Body of pancreas (tissue), 4 donors: ENCODE measurements at regions not wholly inside any gene's neighbourhood (a gene's known extent, or its start where the extent isn't known, plus 50 kb on each side); places are given as distances from the start of the nearest gene placed in this dataset.
"Not testable (repeated sequence)": the region's sequence is repeated elsewhere in the genome, so short reads cannot be mapped to it uniquely, and the experiment has no call there.

Experiments
- ATAC-seq: fragments of 150-250 bp; one replicate; pipeline ENCODE4 v1.9.1; 2016
- DNase-seq, 4 donors: peaks; one replicate each; pipeline ENCODE4 v3.0.0-alpha.2; 2019
- H3K27ac ChIP-seq, 4 donors: fragments of 200-600 bp; sonication (generic); 1 replicate in 3 of 4; 2 replicates in 1 of 4; pipeline versions ENCODE4 v1.5.1 to v1.6.1; 2016 to 2019; ENCODE audit warnings: mild to moderate bottlenecking in 1 of 4, mixed read lengths in 1 of 4, moderate library complexity in 1 of 4
- H3K27me3 ChIP-seq, 2 donors: fragments of 200-600 bp; sonication (generic); one replicate each; pipeline ENCODE4 v1.6.0; 2016; ENCODE audit warnings: mild to moderate bottlenecking in 1 of 2
- H3K36me3 ChIP-seq, 2 donors: fragments of 200-600 bp; sonication (generic); replicated peaks in 1 of 2; 2 replicates each; pipeline ENCODE4 v1.5.1; 2016; ENCODE audit warnings: low read depth in 2 of 2; ENCODE audit not compliant: insufficient read depth in 1 of 2
- H3K4me1 ChIP-seq: fragments of 200-600 bp; sonication (generic); one replicate; pipeline ENCODE4 v1.6.0; 2016
- H3K4me3 ChIP-seq, 2 donors: fragments of 200-600 bp; sonication (generic); 1 replicate in 1 of 2; 2 replicates in 1 of 2; pipeline ENCODE4 v1.5.1; 2016 to 2019
- H3K9me3 ChIP-seq, 3 donors: fragments of 200-600 bp; sonication (generic); 1 replicate in 2 of 3; 2 replicates in 1 of 3; pipeline ENCODE4 v1.5.1; 2016
- POLR2A ChIP-seq, 3 donors: fragments of 450-650 bp; IDR thresholded peaks; one replicate each; pipeline ENCODE4 v1.6.1; 2016; ENCODE audit warnings: antibody characterized with exemption in 3 of 3, mild to moderate bottlenecking in 2 of 3
- WGBS, 2 donors: methylation state at CpG; one replicate each; pipeline ENCODE4 v1.1.5; 2017; 5-methylcytosine and 5-hydroxymethylcytosine counted together
- intact Hi-C: fragments of 100-400 bp; cut with DNase I; formaldehyde crosslinking; loops from one replicate; pipeline ENCODE4 v1.15.1; 2023
- TF ChIP-seq, protein P1 (sequence below), 7 experiments: fragments of 450-650 bp in 4 of 7; fragments of 200-600 bp in 3 of 7; sonication (generic) in 3 of 7; IDR thresholded peaks; one replicate each; pipeline ENCODE4 v1.5.1; 2016 to 2019; ENCODE audit warnings: antibody characterized with exemption in 7 of 7

DNA sequence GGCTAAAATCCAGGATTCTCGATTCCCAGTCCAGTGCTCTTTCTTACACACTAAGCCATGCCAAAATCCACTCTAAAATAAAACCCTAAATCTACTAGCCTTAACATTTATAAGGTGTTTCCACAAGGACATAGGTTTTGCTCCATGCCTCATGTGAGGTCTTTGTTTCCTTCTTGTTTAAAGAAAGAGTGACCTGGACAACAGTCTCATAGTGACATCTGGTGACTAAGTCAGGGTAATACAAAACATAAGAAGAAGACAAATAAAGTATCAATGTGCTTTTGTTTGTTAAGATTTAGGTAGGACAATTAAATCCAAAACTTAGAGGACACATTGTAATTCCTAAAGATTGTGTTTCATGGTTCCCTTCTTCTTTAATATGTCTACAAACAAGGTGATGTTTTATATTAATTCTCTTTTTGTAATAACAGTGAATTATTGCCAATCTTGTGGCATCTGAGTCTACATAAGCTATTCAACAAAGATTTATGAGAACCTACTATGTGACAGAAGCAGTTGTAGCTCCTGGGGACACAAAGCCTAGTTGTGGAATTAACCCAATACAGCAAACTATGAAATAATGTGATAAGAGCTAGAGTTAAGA lies 93.0 kb upstream of the TRIM77 start:
- H3K4me1 ChIP-seq, H3K27ac ChIP-seq, H3K27me3 ChIP-seq, intact Hi-C loops, H3K9me3 ChIP-seq, H3K36me3 ChIP-seq, H3K4me3 ChIP-seq: not testable (repeated sequence)
- DNase-seq, result peak in 1 of 4 donors; percentile 2
- WGBS, 2 donors, result 0 to 13% methylated on average over 1 of the region's 1 CpG
- peak; percentile 63 for ATAC-seq
- TF ChIP-seq, protein P1, sequence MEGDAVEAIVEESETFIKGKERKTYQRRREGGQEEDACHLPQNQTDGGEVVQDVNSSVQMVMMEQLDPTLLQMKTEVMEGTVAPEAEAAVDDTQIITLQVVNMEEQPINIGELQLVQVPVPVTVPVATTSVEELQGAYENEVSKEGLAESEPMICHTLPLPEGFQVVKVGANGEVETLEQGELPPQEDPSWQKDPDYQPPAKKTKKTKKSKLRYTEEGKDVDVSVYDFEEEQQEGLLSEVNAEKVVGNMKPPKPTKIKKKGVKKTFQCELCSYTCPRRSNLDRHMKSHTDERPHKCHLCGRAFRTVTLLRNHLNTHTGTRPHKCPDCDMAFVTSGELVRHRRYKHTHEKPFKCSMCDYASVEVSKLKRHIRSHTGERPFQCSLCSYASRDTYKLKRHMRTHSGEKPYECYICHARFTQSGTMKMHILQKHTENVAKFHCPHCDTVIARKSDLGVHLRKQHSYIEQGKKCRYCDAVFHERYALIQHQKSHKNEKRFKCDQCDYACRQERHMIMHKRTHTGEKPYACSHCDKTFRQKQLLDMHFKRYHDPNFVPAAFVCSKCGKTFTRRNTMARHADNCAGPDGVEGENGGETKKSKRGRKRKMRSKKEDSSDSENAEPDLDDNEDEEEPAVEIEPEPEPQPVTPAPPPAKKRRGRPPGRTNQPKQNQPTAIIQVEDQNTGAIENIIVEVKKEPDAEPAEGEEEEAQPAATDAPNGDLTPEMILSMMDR (IDR thresholded peaks at IDR 0.05), result peak in 6 of 7 experiments; percentile 22 to 65 (median 62)

DNA sequence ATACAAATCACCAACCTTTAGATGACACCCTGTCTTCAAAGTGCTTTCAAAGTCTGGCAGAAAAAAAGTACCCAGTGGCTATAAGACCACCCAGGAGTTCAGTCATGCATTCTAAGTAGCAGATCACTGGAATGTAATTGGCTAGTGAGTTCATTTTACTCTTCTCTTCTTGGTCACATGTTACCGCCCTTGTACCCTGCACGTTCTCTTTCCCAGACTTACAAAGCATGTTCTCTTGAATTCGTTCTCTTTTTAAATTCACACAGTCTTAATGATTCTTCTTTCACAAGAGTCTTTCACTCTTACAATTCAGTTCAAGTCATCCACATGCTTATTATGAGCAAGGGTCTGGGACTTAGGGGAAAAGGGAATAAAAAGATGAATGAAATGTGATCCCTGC lies 89.4 kb upstream of the TRIM77 start:
- H3K4me1 ChIP-seq, intact Hi-C loops, H3K27me3 ChIP-seq, H3K27ac ChIP-seq, DNase-seq, H3K4me3 ChIP-seq, H3K9me3 ChIP-seq, ATAC-seq, H3K36me3 ChIP-seq: not testable (repeated sequence)
- 65 to 70% methylated on average over 3 of the region's 3 CpGs for WGBS, 2 donors

DNA sequence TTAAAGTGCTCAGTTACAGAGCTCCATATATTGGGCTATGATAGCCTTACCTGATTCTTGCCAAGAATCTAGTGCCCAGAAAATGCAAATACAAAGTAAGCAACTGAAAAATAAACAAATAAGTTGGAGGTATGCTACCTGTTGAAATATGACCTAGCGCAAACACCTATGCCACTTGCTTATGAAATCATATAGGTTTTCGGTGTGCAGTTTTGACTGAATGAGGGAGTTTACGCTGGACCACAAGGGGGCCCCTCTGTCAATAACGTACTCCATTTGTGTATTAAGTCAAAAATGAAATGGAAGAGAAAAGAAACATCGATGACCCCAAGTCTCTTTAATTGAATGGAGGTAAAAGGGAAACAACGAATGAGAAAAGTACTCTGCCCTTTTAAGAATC lies 84.9 kb upstream of the TRIM77 start:
- Histone ChIP-seq H3K9me3 (no peaks in the 10 kb centered on the region), H3K4me3 (no peak overlapping the region), H3K4me1 (no peaks in the 10 kb centered on the region), H3K27ac (no peak overlapping the region), H3K27me3 (no peaks in the 10 kb centered on the region), H3K36me3 (no peaks in the 10 kb centered on the region)
- ATAC-seq, result no peak
- intact Hi-C loops, result no loop called here
- 68 to 80% methylated on average over 6 of the region's 6 CpGs for WGBS, 2 donors
- TF ChIP-seq POLR2A (IDR thresholded peaks at IDR 0.05), result no peak
- TF ChIP-seq, protein P1 (IDR thresholded peaks at IDR 0.05), result no peak
- DNase-seq, result no peak

DNA sequence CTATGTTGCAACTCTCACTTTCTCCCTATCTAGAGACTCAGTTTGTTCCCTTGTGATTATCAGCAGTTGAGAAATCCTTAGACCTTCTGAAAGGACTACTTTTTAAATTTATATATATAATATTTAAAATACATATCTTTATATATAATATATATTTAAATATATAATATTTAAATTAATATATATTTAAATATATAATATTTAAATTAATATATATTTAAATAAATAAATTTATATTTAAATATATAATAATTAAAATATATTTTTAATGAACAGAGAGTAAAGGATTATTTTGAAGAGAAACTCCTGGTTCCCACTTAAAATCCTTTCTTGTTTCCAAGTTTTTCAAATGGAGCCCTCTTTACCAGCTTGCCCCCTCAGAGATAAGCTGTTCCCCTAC lies 83.7 kb upstream of the TRIM77 start:
- DNase-seq (no peak), ATAC-seq (no peak)
- Histone ChIP-seq H3K27me3 (no peaks in the 10 kb centered on the region), H3K4me1 (no peaks in the 10 kb centered on the region), H3K9me3 (no peaks in the 10 kb centered on the region), H3K4me3 (no peak overlapping the region), H3K36me3 (no peaks in the 10 kb centered on the region), H3K27ac (no peak overlapping the region)
- intact Hi-C loops, result no loop called here
- no peak for TF ChIP-seq POLR2A (IDR thresholded peaks at IDR 0.05)
- TF ChIP-seq, protein P1 (IDR thresholded peaks at IDR 0.05), result no peak

DNA sequence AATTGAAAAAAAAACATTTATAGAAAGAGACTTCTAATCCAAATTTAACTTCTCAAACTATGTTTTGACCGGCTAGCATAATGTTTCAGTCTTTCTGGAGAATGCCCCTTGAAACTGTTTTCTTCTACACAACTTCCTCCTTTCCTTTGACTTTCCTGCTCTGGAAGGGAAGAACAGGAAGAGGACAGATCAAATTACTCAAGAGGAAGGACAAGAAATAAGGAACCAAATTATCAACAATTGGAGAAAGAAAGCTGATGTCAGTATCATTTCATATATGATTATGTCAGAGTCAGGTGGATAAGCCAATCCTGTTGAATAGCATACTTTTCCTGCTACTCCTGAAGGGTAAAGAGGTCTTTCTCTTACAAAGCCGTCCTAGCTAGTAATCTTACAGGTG lies 83.2 kb upstream of the TRIM77 start:
- H3K36me3 ChIP-seq, ATAC-seq, intact Hi-C loops, DNase-seq, H3K4me1 ChIP-seq, H3K27me3 ChIP-seq, H3K9me3 ChIP-seq, H3K4me3 ChIP-seq, H3K27ac ChIP-seq: not testable (repeated sequence)
- WGBS, 2 donors, result 50 to 58% methylated on average over 2 of the region's 2 CpGs

DNA sequence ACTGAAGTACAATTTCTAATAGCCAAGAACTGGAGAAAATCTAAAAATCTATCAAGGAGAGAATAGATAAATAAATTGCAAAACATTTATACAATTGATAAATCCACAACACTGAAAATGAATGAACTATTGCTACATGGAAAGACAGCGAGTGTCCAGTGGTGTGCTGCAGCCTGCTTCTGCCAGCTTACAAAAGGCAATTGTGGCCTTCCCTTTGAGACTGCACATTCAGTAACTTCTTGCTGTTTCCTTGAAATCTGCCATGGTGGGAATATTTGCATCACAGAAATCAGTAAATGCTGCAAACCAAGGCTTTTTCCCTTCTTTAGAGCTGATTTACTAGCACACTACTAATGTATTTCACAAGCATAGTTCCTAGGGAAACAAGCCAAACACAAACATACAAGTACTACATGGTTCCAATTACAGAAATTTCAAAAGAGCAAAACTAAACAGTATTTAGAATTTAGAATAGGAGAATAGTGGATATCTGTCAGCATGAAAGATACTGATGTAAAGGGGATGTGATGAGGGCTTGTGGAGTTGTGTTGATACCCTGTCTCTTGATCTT lies 76.9 kb upstream of the TRIM77 start:
- DNase-seq (no peak), ATAC-seq (no peak)
- no peak overlapping the region for H3K4me3 ChIP-seq
- 74 to 82% methylated on average over 1 of the region's 1 CpG for WGBS, 2 donors
- intact Hi-C loops, result no loop called here
- H3K4me1 ChIP-seq, result no peaks in the 10 kb centered on the region
- no peaks in the 10 kb centered on the region for H3K9me3 ChIP-seq
- H3K27me3 ChIP-seq, result no peaks in the 10 kb centered on the region
- TF ChIP-seq, protein P1 (IDR thresholded peaks at IDR 0.05), result no peak
- H3K36me3 ChIP-seq, result no peaks in the 10 kb centered on the region
- H3K27ac ChIP-seq, result no peak overlapping the region

DNA sequence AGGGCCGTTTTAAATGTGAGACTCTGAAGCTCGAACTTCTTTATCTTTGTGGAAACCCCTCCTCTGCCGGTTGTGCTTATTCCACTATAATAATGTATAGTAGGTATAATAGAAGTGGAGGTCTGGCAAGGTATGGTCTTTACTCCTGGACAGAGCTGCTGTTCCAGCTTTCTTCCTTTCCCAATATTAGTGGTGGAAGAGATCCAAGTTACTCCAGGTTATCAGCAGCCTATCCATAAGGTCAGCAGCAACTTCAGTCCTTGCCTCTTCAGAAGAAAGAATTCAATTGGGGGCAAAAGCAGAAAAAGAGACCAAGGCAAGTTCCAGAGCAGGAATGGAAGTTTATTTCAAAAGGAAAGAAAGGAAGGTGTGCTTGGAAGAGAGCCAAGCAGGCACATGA lies 69.3 kb upstream of the TRIM77 start:
- H3K27me3 ChIP-seq, H3K9me3 ChIP-seq, H3K4me1 ChIP-seq, H3K36me3 ChIP-seq, DNase-seq, ATAC-seq, intact Hi-C loops, H3K27ac ChIP-seq, H3K4me3 ChIP-seq: not testable (repeated sequence)
- 49 to 68% methylated on average over 3 of the region's 3 CpGs for WGBS, 2 donors

DNA sequence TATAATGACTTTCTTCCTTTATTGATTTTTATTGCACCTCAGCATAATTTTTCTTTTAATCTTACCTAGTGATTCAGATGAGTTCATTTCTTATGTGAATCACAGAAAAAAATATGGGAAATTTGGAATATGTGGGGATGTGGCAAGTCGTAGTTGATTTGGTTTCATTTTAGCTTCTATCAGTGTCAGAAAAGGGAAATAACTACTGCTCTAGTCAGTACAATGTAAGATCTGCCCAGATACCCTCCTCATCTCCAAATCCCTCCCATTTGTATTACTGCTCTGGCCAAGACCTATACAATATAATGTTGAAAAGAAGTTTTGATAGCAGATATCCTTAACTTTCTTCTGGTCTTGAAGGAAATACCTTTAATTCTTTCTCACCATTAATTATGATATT lies 61.9 kb upstream of the TRIM77 start:
- H3K36me3 ChIP-seq, intact Hi-C loops, H3K27me3 ChIP-seq, H3K9me3 ChIP-seq, H3K27ac ChIP-seq, H3K4me1 ChIP-seq, ATAC-seq, H3K4me3 ChIP-seq, DNase-seq: not testable (repeated sequence)
- 21 to 65% methylated on average over 1 of the region's 1 CpG for WGBS, 2 donors
